ENCODE measurements at regions not wholly inside any gene's neighbourhood (a gene's known extent, or its start where the extent isn't known, plus 50 kb on each side); places are given as distances from the start of the nearest gene placed in this dataset.

- no peaks in the 10 kb centered on the region for H3K9me3 ChIP-seq (ENCODE audit: control insufficient read depth, insufficient read depth, low read length)
- H3K9ac ChIP-seq (ENCODE audit: low read depth, low read length), result no peak overlapping the region
- no peaks in the 10 kb centered on the region for H3K27me3 ChIP-seq (ENCODE audit: control insufficient read depth, insufficient read depth, low read length)
- H3K4me1 ChIP-seq (ENCODE audit: control insufficient read depth, insufficient read depth, low read length), result peaks cover 8% of the 10 kb centered on the region
- no peak overlapping the region for H3K27ac ChIP-seq (ENCODE audit: low read depth, low read length)
- no peaks in the 10 kb centered on the region for H3K36me3 ChIP-seq (ENCODE audit: control insufficient read depth, insufficient read depth, low read length)
- H3K4me3 ChIP-seq (ENCODE audit: low read depth, low read length), result no peak overlapping the region
These were observed 236.6 kb downstream of the PSAT1 start for GRCh38 chr9:78533500-78533899.

GRCh38 chr9:78539188-78539587 is 242.3 kb downstream of the PSAT1 start:
- Histone ChIP-seq H3K36me3 (ENCODE audit: control insufficient read depth, insufficient read depth, low read length) (no peaks in the 10 kb centered on the region), H3K4me3 (ENCODE audit: low read depth, low read length) (no peak overlapping the region), H3K27me3 (ENCODE audit: control insufficient read depth, insufficient read depth, low read length) (no peaks in the 10 kb centered on the region), H3K9ac (ENCODE audit: low read depth, low read length) (no peak overlapping the region), H3K9me3 (ENCODE audit: control insufficient read depth, insufficient read depth, low read length) (no peaks in the 10 kb centered on the region), H3K4me1 (ENCODE audit: control insufficient read depth, insufficient read depth, low read length) (peaks cover 29% of the 10 kb centered on the region), H3K27ac (ENCODE audit: low read depth, low read length) (no peak overlapping the region)

GRCh38 chr9:78539904-78540303 is 243.0 kb downstream of the PSAT1 start:
- Histone ChIP-seq H3K36me3 (ENCODE audit: control insufficient read depth, insufficient read depth, low read length) (no peaks in the 10 kb centered on the region), H3K4me3 (ENCODE audit: low read depth, low read length) (no peak overlapping the region), H3K9ac (ENCODE audit: low read depth, low read length) (no peak overlapping the region), H3K27ac (ENCODE audit: low read depth, low read length) (no peak overlapping the region), H3K9me3 (ENCODE audit: control insufficient read depth, insufficient read depth, low read length) (no peaks in the 10 kb centered on the region), H3K27me3 (ENCODE audit: control insufficient read depth, insufficient read depth, low read length) (no peaks in the 10 kb centered on the region), H3K4me1 (ENCODE audit: control insufficient read depth, insufficient read depth, low read length) (peaks cover 31% of the 10 kb centered on the region)

- no peak overlapping the region for H3K27ac ChIP-seq (ENCODE audit: low read depth, low read length)
- no peak overlapping the region for H3K4me3 ChIP-seq (ENCODE audit: low read depth, low read length)
- peaks cover 31% of the 10 kb centered on the region for H3K4me1 ChIP-seq (ENCODE audit: control insufficient read depth, insufficient read depth, low read length)
- H3K27me3 ChIP-seq (ENCODE audit: control insufficient read depth, insufficient read depth, low read length), result no peaks in the 10 kb centered on the region
- H3K9ac ChIP-seq (ENCODE audit: low read depth, low read length), result no peak overlapping the region
- no peaks in the 10 kb centered on the region for H3K36me3 ChIP-seq (ENCODE audit: control insufficient read depth, insufficient read depth, low read length)
- no peaks in the 10 kb centered on the region for H3K9me3 ChIP-seq (ENCODE audit: control insufficient read depth, insufficient read depth, low read length)
These were observed 245.0 kb downstream of the PSAT1 start for GRCh38 chr9:78541868-78542443.

- no peaks in the 10 kb centered on the region for H3K27me3 ChIP-seq (ENCODE audit: control insufficient read depth, insufficient read depth, low read length)
- H3K4me1 ChIP-seq (ENCODE audit: control insufficient read depth, insufficient read depth, low read length), result peaks cover 31% of the 10 kb centered on the region
- peak overlapping the region; percentile 75 for H3K27ac ChIP-seq (ENCODE audit: low read depth, low read length)
- no peaks in the 10 kb centered on the region for H3K9me3 ChIP-seq (ENCODE audit: control insufficient read depth, insufficient read depth, low read length)
- H3K36me3 ChIP-seq (ENCODE audit: control insufficient read depth, insufficient read depth, low read length), result no peaks in the 10 kb centered on the region
- peak overlapping the region; percentile 7; the same call in 1 of the 2 replicates for H3K4me3 ChIP-seq (ENCODE audit: low read depth, low read length)
- H3K9ac ChIP-seq (ENCODE audit: low read depth, low read length), result no peak overlapping the region
These were observed 245.7 kb downstream of the PSAT1 start for GRCh38 chr9:78542491-78543181.

GRCh38 chr9:78543353-78543752 is 246.4 kb downstream of the PSAT1 start:
- H3K4me1 ChIP-seq (ENCODE audit: control insufficient read depth, insufficient read depth, low read length), result peaks cover 31% of the 10 kb centered on the region
- H3K27ac ChIP-seq (ENCODE audit: low read depth, low read length), result peak overlapping the region; percentile 73
- H3K4me3 ChIP-seq (ENCODE audit: low read depth, low read length), result peak overlapping the region; percentile 7; the same call in 1 of the 2 replicates
- no peaks in the 10 kb centered on the region for H3K27me3 ChIP-seq (ENCODE audit: control insufficient read depth, insufficient read depth, low read length)
- H3K36me3 ChIP-seq (ENCODE audit: control insufficient read depth, insufficient read depth, low read length), result no peaks in the 10 kb centered on the region
- no peak overlapping the region for H3K9ac ChIP-seq (ENCODE audit: low read depth, low read length)
- no peaks in the 10 kb centered on the region for H3K9me3 ChIP-seq (ENCODE audit: control insufficient read depth, insufficient read depth, low read length)

GRCh38 chr9:78544230-78544629 is 247.3 kb downstream of the PSAT1 start:
- H3K36me3 ChIP-seq (ENCODE audit: control insufficient read depth, insufficient read depth, low read length), result no peaks in the 10 kb centered on the region
- H3K4me1 ChIP-seq (ENCODE audit: control insufficient read depth, insufficient read depth, low read length), result peaks cover 31% of the 10 kb centered on the region
- H3K4me3 ChIP-seq (ENCODE audit: low read depth, low read length), result no peak overlapping the region

GRCh38 chr9:78547831-78548230 is 250.9 kb downstream of the PSAT1 start:
- Histone ChIP-seq H3K36me3 (ENCODE audit: control insufficient read depth, insufficient read depth, low read length) (no peaks in the 10 kb centered on the region), H3K4me3 (ENCODE audit: low read depth, low read length) (no peak overlapping the region), H3K9ac (ENCODE audit: low read depth, low read length) (no peak overlapping the region), H3K27ac (ENCODE audit: low read depth, low read length) (no peak overlapping the region), H3K27me3 (ENCODE audit: control insufficient read depth, insufficient read depth, low read length) (no peaks in the 10 kb centered on the region), H3K9me3 (ENCODE audit: control insufficient read depth, insufficient read depth, low read length) (no peaks in the 10 kb centered on the region), H3K4me1 (ENCODE audit: control insufficient read depth, insufficient read depth, low read length) (peaks cover 15% of the 10 kb centered on the region)

More at GRCh38 chr9:78544230-78544629, 247.3 kb downstream of the PSAT1 start:
- Histone ChIP-seq H3K9ac (ENCODE audit: low read depth, low read length) (no peak overlapping the region), H3K27me3 (ENCODE audit: control insufficient read depth, insufficient read depth, low read length) (no peaks in the 10 kb centered on the region), H3K9me3 (ENCODE audit: control insufficient read depth, insufficient read depth, low read length) (no peaks in the 10 kb centered on the region), H3K27ac (ENCODE audit: low read depth, low read length) (peak overlapping the region; percentile 73)

GRCh38 chr9:78548670-78549069 is 251.7 kb downstream of the PSAT1 start:
- no peak overlapping the region for H3K27ac ChIP-seq (ENCODE audit: low read depth, low read length)
- peaks cover 7% of the 10 kb centered on the region for H3K4me1 ChIP-seq (ENCODE audit: control insufficient read depth, insufficient read depth, low read length)
- no peaks in the 10 kb centered on the region for H3K9me3 ChIP-seq (ENCODE audit: control insufficient read depth, insufficient read depth, low read length)
- no peaks in the 10 kb centered on the region for H3K36me3 ChIP-seq (ENCODE audit: control insufficient read depth, insufficient read depth, low read length)
- H3K4me3 ChIP-seq (ENCODE audit: low read depth, low read length), result no peak overlapping the region
- no peak overlapping the region for H3K9ac ChIP-seq (ENCODE audit: low read depth, low read length)
- H3K27me3 ChIP-seq (ENCODE audit: control insufficient read depth, insufficient read depth, low read length), result no peaks in the 10 kb centered on the region

GRCh38 chr9:78549711-78550110 is 252.8 kb downstream of the PSAT1 start:
- Histone ChIP-seq H3K9ac (ENCODE audit: low read depth, low read length) (no peak overlapping the region), H3K4me1 (ENCODE audit: control insufficient read depth, insufficient read depth, low read length) (no peaks in the 10 kb centered on the region), H3K27ac (ENCODE audit: low read depth, low read length) (no peak overlapping the region), H3K36me3 (ENCODE audit: control insufficient read depth, insufficient read depth, low read length) (no peaks in the 10 kb centered on the region), H3K27me3 (ENCODE audit: control insufficient read depth, insufficient read depth, low read length) (no peaks in the 10 kb centered on the region), H3K9me3 (ENCODE audit: control insufficient read depth, insufficient read depth, low read length) (no peaks in the 10 kb centered on the region), H3K4me3 (ENCODE audit: low read depth, low read length) (no peak overlapping the region)

- Histone ChIP-seq H3K9me3 (ENCODE audit: control insufficient read depth, insufficient read depth, low read length) (no peaks in the 10 kb centered on the region), H3K27me3 (ENCODE audit: control insufficient read depth, insufficient read depth, low read length) (no peaks in the 10 kb centered on the region), H3K4me3 (ENCODE audit: low read depth, low read length) (no peak overlapping the region), H3K36me3 (ENCODE audit: control insufficient read depth, insufficient read depth, low read length) (no peaks in the 10 kb centered on the region), H3K4me1 (ENCODE audit: control insufficient read depth, insufficient read depth, low read length) (no peaks in the 10 kb centered on the region), H3K27ac (ENCODE audit: low read depth, low read length) (no peak overlapping the region), H3K9ac (ENCODE audit: low read depth, low read length) (no peak overlapping the region)
These were observed 255.9 kb downstream of the PSAT1 start for GRCh38 chr9:78552802-78553201.

Data from HUES48 (cell line).